Panc1 (cell line): ENCODE measurements at regions not wholly inside any gene's neighbourhood (a gene's known extent, or its start where the extent isn't known, plus 50 kb on each side); places are given as distances from the start of the nearest gene placed in this dataset.

Source experiments
- ATAC-seq: fragments of 200-7000 bp; cut with Tn5 transposase; 2 replicates; pipeline ENCODE4 v1.9.1; 2020; ENCODE audit warnings: mild to moderate bottlenecking, moderate library complexity
- BruUV-seq: library from RNA; stranded (reverse); fragments of 400-500 nt; replicated peaks from 2 replicates; lab custom pipeline; 2021; lab: Mats Ljungman, UMichigan
- CTCF ChIA-PET: fragments of 300-600 bp; sonication (Branson Sonifier 250); formaldehyde crosslinking; loops from one replicate; lab custom pipeline; 2022; ENCODE audit warnings: antibody characterized with exemption; lab: Charles Lee
- POLR2A ChIA-PET: fragments of 300-600 bp; sonication (Branson Sonifier 250); formaldehyde crosslinking; loops from one replicate; lab custom pipeline; 2022; ENCODE audit warnings: antibody characterized with exemption; lab: Charles Lee
- DNase-seq: peaks from one replicate; pipeline ENCODE4 v3.0.0-alpha.2; 2010; ENCODE audit warnings: low read depth, low spot score
- H3K27ac ChIP-seq: 2 replicates; pipeline ENCODE4 v1.5.1; 2011; ENCODE audit warnings: mild to moderate bottlenecking, low read length, inconsistent platforms
- H3K27me3 ChIP-seq: fragments of 200-500 bp; sonication (Bioruptor generic); 2 replicates; pipeline ENCODE4 v1.6.0; 2014; ENCODE audit warnings: low read length, inconsistent platforms; ENCODE audit not compliant: control insufficient read depth, insufficient read depth
- H3K36me3 ChIP-seq: fragments of 200-500 bp; sonication (Bioruptor generic); 2 replicates; pipeline ENCODE4 v1.5.1; 2014; ENCODE audit warnings: inconsistent platforms, mild to moderate bottlenecking, low read length, moderate library complexity; ENCODE audit not compliant: control insufficient read depth, insufficient read depth
- H3K4me1 ChIP-seq: 2 replicates; pipeline ENCODE4 v1.5.1; 2011; ENCODE audit warnings: inconsistent platforms, mild to moderate bottlenecking, low read length, moderate library complexity; ENCODE audit not compliant: control insufficient read depth, insufficient read depth
- H3K4me3 ChIP-seq, 2 experiments: 2 replicates each; pipeline ENCODE4 v1.5.1; 2011 to 2012; ENCODE audit warnings: low read depth in 2 of 2, low read length in 2 of 2, mild to moderate bottlenecking in 2 of 2, inconsistent platforms in 1 of 2, moderate library complexity in 1 of 2
- H3K9me3 ChIP-seq: fragments of 200-500 bp; sonication (Bioruptor generic); 2 replicates; pipeline ENCODE4 v1.5.1; 2014; ENCODE audit warnings: low read depth, mild to moderate bottlenecking, inconsistent platforms, low read length, moderate library complexity; ENCODE audit not compliant: control insufficient read depth, insufficient read depth
- POLR2AphosphoS5 ChIP-seq: IDR thresholded peaks from 2 replicates; pipeline ENCODE4 v1.6.1; 2012; ENCODE audit warnings: mild to moderate bottlenecking, low read depth, low read length, moderate library complexity
- SIN3A ChIP-seq: IDR thresholded peaks from 2 replicates; pipeline ENCODE4 v1.6.1; 2012; ENCODE audit warnings: low read depth, mild to moderate bottlenecking, low read length, moderate library complexity, borderline replicate concordance; ENCODE audit not compliant: insufficient read depth
- TCF7L2 ChIP-seq: IDR thresholded peaks from 2 replicates; pipeline ENCODE4 v1.6.1; 2011; ENCODE audit warnings: mild to moderate bottlenecking, low read depth, low read length, inconsistent platforms
- in situ Hi-C: cut with HindIII; loops from 2 replicates; pipeline ENCODE4 v1.10.0; 2016; ENCODE audit warnings: low sequenced_read_pairs, low pct_unique_long_range_greater_than_20kb
- intact Hi-C: fragments of 100-400 bp; cut with micrococcal nuclease; formaldehyde crosslinking; loops from one replicate; pipeline ENCODE4 v1.10.0; 2022; ENCODE audit not compliant: unreplicated experiment
- TF ChIP-seq, protein P1 (sequence below), 2 experiments: IDR thresholded peaks; 2 replicates each; pipeline ENCODE4 v1.6.1; 2011 to 2012; ENCODE audit warnings: low read depth in 2 of 2, control low read depth in 1 of 2, low read length in 1 of 2, mild to moderate bottlenecking in 1 of 2, moderate library complexity in 1 of 2; ENCODE audit not compliant: insufficient read depth in 1 of 2
- TF ChIP-seq, protein P2 (sequence below): fragments of 450-650 bp; IDR thresholded peaks from 2 replicates; pipeline ENCODE4 v1.5.1; 2017; ENCODE audit warnings: mild to moderate bottlenecking

DNA sequence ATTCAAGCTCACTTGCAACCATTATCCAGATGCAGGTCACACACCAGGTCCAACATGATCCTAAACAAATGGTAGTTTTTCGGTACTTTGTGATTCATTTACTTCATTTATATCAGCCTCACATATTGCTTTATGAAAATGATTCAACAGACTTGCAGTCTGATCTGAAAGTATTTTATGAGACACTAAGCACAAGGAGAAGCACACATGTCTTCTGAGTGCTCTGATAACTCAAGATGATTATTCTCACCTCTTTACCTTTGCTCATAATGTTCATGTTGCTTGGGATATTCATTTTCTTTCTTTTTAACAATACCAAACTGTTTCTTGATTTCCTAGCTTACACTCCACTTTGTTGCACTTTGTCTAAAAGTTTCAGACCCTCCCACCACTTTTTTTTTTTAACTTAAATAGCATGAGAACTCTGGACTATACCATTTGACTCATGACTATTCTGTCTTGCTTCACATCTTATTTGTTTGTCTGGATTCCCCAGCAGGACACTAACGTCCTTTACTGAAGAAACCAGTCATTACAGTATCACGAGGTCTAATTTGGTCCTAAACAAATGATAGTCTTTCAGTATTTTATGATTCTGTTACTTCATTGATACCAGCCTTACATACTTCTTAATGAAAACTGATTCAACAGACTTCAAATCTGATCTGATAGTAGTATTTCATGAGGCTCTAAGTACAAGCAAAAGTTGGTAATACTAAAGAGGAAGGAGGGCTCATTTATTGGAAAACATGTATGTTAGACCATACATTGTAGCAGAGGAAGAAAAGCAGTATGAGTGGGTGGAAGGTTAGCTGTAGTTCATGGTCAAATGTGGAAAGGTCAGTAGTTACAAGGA, 171.8 kb upstream of the AHR start:
- H3K9me3 ChIP-seq = no peaks in the 10 kb centered on the region
- H3K27ac ChIP-seq = no peak overlapping the region
- in situ Hi-C loops = no loop called here
- TF ChIP-seq SIN3A (no peak), TCF7L2 (no peak), POLR2AphosphoS5 (no peak)
- TF ChIP-seq, protein P1, sequence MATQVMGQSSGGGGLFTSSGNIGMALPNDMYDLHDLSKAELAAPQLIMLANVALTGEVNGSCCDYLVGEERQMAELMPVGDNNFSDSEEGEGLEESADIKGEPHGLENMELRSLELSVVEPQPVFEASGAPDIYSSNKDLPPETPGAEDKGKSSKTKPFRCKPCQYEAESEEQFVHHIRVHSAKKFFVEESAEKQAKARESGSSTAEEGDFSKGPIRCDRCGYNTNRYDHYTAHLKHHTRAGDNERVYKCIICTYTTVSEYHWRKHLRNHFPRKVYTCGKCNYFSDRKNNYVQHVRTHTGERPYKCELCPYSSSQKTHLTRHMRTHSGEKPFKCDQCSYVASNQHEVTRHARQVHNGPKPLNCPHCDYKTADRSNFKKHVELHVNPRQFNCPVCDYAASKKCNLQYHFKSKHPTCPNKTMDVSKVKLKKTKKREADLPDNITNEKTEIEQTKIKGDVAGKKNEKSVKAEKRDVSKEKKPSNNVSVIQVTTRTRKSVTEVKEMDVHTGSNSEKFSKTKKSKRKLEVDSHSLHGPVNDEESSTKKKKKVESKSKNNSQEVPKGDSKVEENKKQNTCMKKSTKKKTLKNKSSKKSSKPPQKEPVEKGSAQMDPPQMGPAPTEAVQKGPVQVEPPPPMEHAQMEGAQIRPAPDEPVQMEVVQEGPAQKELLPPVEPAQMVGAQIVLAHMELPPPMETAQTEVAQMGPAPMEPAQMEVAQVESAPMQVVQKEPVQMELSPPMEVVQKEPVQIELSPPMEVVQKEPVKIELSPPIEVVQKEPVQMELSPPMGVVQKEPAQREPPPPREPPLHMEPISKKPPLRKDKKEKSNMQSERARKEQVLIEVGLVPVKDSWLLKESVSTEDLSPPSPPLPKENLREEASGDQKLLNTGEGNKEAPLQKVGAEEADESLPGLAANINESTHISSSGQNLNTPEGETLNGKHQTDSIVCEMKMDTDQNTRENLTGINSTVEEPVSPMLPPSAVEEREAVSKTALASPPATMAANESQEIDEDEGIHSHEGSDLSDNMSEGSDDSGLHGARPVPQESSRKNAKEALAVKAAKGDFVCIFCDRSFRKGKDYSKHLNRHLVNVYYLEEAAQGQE (IDR thresholded peaks at IDR 0.05; ENCODE audit: insufficient read depth in 1 of 2, low read depth in 2 of 2, low read length in 1 of 2) = no peak
- TF ChIP-seq, protein P2, sequence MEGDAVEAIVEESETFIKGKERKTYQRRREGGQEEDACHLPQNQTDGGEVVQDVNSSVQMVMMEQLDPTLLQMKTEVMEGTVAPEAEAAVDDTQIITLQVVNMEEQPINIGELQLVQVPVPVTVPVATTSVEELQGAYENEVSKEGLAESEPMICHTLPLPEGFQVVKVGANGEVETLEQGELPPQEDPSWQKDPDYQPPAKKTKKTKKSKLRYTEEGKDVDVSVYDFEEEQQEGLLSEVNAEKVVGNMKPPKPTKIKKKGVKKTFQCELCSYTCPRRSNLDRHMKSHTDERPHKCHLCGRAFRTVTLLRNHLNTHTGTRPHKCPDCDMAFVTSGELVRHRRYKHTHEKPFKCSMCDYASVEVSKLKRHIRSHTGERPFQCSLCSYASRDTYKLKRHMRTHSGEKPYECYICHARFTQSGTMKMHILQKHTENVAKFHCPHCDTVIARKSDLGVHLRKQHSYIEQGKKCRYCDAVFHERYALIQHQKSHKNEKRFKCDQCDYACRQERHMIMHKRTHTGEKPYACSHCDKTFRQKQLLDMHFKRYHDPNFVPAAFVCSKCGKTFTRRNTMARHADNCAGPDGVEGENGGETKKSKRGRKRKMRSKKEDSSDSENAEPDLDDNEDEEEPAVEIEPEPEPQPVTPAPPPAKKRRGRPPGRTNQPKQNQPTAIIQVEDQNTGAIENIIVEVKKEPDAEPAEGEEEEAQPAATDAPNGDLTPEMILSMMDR = no peak
- H3K4me3 ChIP-seq = no peak overlapping the region
- ChIA-PET POLR2A (interaction anchor here (0.6 kb wide), 1 partner anchor 8 kb away, joined by 3 read pairs; no protein-coding TSS in a partner anchor), CTCF (interaction anchor here (0.6 kb wide), 1 partner anchor 58 kb away, joined by 3 read pairs; no protein-coding TSS in a partner anchor)
- no peaks in the 10 kb centered on the region for H3K27me3 ChIP-seq
- H3K4me1 ChIP-seq = peaks cover 5% of the 10 kb centered on the region; the same call in 1 of the 2 replicates
- BruUV-seq = no TSS peak
- ATAC-seq = no peak
- intact Hi-C loops = no loop called here
- DNase-seq = no peak
- H3K36me3 ChIP-seq = no peaks in the 10 kb centered on the region

DNA sequence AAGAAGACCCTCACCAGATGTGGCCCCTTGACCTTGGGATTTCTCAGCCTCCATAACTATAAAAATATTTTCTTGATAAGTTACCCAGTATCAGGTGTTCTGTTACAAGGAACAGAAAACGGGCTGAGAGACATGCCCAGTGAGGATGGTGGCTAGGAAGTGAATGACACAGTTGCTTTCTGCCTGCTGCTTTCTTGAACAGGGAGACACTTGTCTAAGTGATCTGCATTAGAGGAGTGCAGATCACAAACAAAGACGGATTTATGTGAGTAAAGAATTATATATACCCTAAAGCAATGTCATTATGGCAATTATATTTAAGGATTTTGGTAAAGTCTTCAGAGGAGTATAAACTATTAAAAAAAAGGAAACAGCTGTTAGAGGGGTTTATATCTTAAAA, 169.2 kb upstream of the AHR start:
- TF ChIP-seq, protein P1 (IDR thresholded peaks at IDR 0.05; ENCODE audit: insufficient read depth in 1 of 2, low read depth in 2 of 2, low read length in 1 of 2) = no peak
- TF ChIP-seq TCF7L2 (no peak), SIN3A (no peak), POLR2AphosphoS5 (no peak)
- TF ChIP-seq, protein P2 = no peak
- DNase-seq (no peak), ATAC-seq (no peak)
- H3K9me3 ChIP-seq = no peaks in the 10 kb centered on the region
- ChIA-PET CTCF (no interaction called here), POLR2A (no interaction called here)
- in situ Hi-C loops (no loop called here), intact Hi-C loops (loop anchor here (2.0 kb wide), 1 partner anchor 32 kb away; no protein-coding TSS in a partner anchor)
- H3K4me1 ChIP-seq = peaks cover 5% of the 10 kb centered on the region; the same call in 1 of the 2 replicates
- no TSS peak for BruUV-seq
- H3K27me3 ChIP-seq = no peaks in the 10 kb centered on the region
- H3K36me3 ChIP-seq = no peaks in the 10 kb centered on the region
- H3K4me3 ChIP-seq = no peak overlapping the region
- no peak overlapping the region for H3K27ac ChIP-seq
